Activated CD4-positive, alpha-beta T cell treated with anti-CD3 and anti-CD28 coated beads, Interleukin-2, amount 10 ng/mL, durations not matched to agents 24 days and 14 days (primary cell): ENCODE measurements at regions not wholly inside any gene's neighbourhood (a gene's known extent, or its start where the extent isn't known, plus 50 kb on each side); places are given as distances from the start of the nearest gene placed in this dataset.
"Not testable (repeated sequence)": the region's sequence is repeated elsewhere in the genome, so short reads cannot be mapped to it uniquely, and the experiment has no call there.

ENCODE experiments used
- DNase-seq: peaks from one replicate; pipeline ENCODE4 v3.0.0; 2022
- H3K27ac Mint-ChIP-seq: one replicate; pipeline ENCODE4 v1.8.0; 2022; ENCODE audit warnings: mild to moderate bottlenecking, mixed read lengths
- H3K27me3 Mint-ChIP-seq: one replicate; pipeline ENCODE4 v1.8.0; 2022; ENCODE audit warnings: mixed read lengths
- H3K36me3 Mint-ChIP-seq: one replicate; pipeline ENCODE4 v1.8.0; 2022; ENCODE audit warnings: low read depth, mild to moderate bottlenecking, mixed read lengths
- H3K4me1 Mint-ChIP-seq: one replicate; pipeline ENCODE4 v1.8.0; 2021; ENCODE audit warnings: mixed read lengths
- H3K4me3 Mint-ChIP-seq: one replicate; pipeline ENCODE4 v1.8.0; 2022; ENCODE audit warnings: mild to moderate bottlenecking, moderate library complexity, mixed read lengths
- H3K9me3 Mint-ChIP-seq: one replicate; pipeline ENCODE4 v1.8.0; 2021; ENCODE audit warnings: mixed read lengths
- intact Hi-C: fragments of 100-400 bp; cut with micrococcal nuclease; formaldehyde crosslinking; loops from one replicate; pipeline ENCODE4 v1.15.1; 2023

- Mint-ChIP-seq H3K36me3 (no peaks in the 10 kb centered on the region), H3K4me1 (no peaks in the 10 kb centered on the region), H3K27me3 (no peaks in the 10 kb centered on the region), H3K4me3 (no peak overlapping the region), H3K27ac (no peak overlapping the region), H3K9me3 (no peaks in the 10 kb centered on the region)
- no peak for DNase-seq
- intact Hi-C loops = no loop called here
Measured at GRCh38 chr9:1173211-1173610, 123.1 kb downstream of the DMRT2 start.

DNA sequence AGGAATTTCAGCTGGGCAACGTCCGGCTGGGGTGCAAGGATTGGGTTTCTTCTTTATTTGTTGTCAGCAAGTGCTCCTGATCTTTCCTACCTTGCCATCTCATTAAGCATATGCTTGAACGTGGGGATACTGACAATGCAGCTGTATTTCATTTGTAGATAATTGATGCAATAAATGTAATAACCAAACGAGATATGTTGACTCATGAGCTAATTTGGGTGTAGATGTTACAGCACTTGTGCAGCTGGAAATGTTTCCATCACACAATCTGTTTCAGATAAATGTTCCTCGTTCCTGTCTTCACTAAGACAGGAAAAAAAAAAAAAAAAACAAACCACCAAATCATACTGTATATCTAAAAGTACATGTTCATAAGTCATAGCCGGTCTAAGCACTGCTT, 123.8 kb downstream of the DMRT2 start:
- H3K4me1 Mint-ChIP-seq = no peaks in the 10 kb centered on the region
- no peak for DNase-seq
- H3K36me3 Mint-ChIP-seq = no peaks in the 10 kb centered on the region
- no peaks in the 10 kb centered on the region for H3K27me3 Mint-ChIP-seq
- intact Hi-C loops = no loop called here
- no peaks in the 10 kb centered on the region for H3K9me3 Mint-ChIP-seq
- H3K27ac Mint-ChIP-seq = no peak overlapping the region
- H3K4me3 Mint-ChIP-seq = no peak overlapping the region

- H3K27me3 Mint-ChIP-seq = no peaks in the 10 kb centered on the region
- intact Hi-C loops = no loop called here
- no peak overlapping the region for H3K4me3 Mint-ChIP-seq
- H3K27ac Mint-ChIP-seq = no peak overlapping the region
- DNase-seq = no peak
- H3K36me3 Mint-ChIP-seq = no peaks in the 10 kb centered on the region
- no peaks in the 10 kb centered on the region for H3K4me1 Mint-ChIP-seq
- H3K9me3 Mint-ChIP-seq = peaks cover 3% of the 10 kb centered on the region
Measured at GRCh38 chr9:1179366-1179765, 129.2 kb downstream of the DMRT2 start.

- intact Hi-C loops = no loop called here
Measured at GRCh38 chr9:1184146-1184545, 134.0 kb downstream of the DMRT2 start.

DNA sequence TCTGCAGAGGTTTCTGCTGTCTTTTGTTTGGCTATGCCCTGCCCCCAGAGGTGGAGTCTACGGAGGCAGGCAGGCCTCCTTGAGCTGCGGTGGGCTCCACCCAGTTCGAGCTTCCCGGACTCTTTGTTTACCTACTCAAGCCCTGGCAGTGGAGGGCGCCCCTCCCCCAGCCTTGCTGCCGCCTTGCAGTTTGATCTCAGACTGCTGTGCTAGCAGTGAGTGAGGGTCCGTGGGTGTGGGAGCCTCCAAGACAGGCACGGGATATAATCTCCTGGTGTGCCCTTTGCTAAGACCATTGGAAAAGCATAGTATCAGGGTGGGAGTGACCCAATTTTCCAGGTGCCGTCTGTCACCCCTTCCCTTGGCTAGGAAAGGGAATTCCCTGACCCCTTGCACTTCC, 137.0 kb downstream of the DMRT2 start:
- H3K4me1 Mint-ChIP-seq, H3K27ac Mint-ChIP-seq, H3K36me3 Mint-ChIP-seq, H3K27me3 Mint-ChIP-seq, H3K4me3 Mint-ChIP-seq, DNase-seq, H3K9me3 Mint-ChIP-seq, intact Hi-C loops: not testable (repeated sequence)

More at GRCh38 chr9:1184146-1184545, 134.0 kb downstream of the DMRT2 start:
- H3K27me3 Mint-ChIP-seq = no peaks in the 10 kb centered on the region
- H3K9me3 Mint-ChIP-seq = peaks cover 3% of the 10 kb centered on the region
- DNase-seq = no peak
- H3K4me1 Mint-ChIP-seq = no peaks in the 10 kb centered on the region
- H3K4me3 Mint-ChIP-seq = no peak overlapping the region
- H3K36me3 Mint-ChIP-seq = no peaks in the 10 kb centered on the region
- no peak overlapping the region for H3K27ac Mint-ChIP-seq

- H3K4me3 Mint-ChIP-seq, intact Hi-C loops: not testable (repeated sequence)
Measured at GRCh38 chr9:1195636-1196035, 145.5 kb downstream of the DMRT2 start.

GRCh38 chr9:1198085-1198484, 147.9 kb downstream of the DMRT2 start:
- Mint-ChIP-seq H3K4me3 (no peak overlapping the region), H3K9me3 (peaks cover 1% of the 10 kb centered on the region), H3K36me3 (no peaks in the 10 kb centered on the region), H3K27me3 (no peaks in the 10 kb centered on the region), H3K4me1 (no peaks in the 10 kb centered on the region), H3K27ac (no peak overlapping the region)
- no peak for DNase-seq
- intact Hi-C loops = no loop called here

More at GRCh38 chr9:1195636-1196035, 145.5 kb downstream of the DMRT2 start:
- not testable (repeated sequence) for H3K27me3 Mint-ChIP-seq, H3K4me1 Mint-ChIP-seq, H3K27ac Mint-ChIP-seq, H3K36me3 Mint-ChIP-seq, H3K9me3 Mint-ChIP-seq, DNase-seq

DNA sequence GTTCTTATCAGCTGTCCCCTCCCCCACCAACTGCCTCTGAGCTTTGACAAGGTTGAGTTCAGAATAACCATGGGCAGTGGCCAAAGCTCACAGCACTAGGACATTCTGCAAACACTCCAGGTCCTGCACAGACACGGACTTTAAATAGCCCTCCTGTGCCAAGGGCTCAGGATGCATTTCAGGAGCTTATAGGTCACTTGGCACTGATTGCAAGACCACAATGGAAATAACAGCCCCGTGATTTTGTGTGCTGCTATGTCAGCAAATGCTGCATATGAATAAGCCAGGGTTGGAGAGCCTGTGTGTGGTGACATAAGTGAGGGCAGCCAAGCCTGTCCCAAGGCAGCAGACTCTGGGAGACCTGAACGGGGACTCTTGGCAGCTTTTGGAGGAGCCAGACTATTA, 150.7 kb downstream of the DMRT2 start:
- H3K4me3 Mint-ChIP-seq = no peak overlapping the region
- intact Hi-C loops = no loop called here
- H3K9me3 Mint-ChIP-seq = no peaks in the 10 kb centered on the region
- no peaks in the 10 kb centered on the region for H3K4me1 Mint-ChIP-seq
- no peaks in the 10 kb centered on the region for H3K36me3 Mint-ChIP-seq
- no peaks in the 10 kb centered on the region for H3K27me3 Mint-ChIP-seq
- no peak overlapping the region for H3K27ac Mint-ChIP-seq
- no peak for DNase-seq

DNA sequence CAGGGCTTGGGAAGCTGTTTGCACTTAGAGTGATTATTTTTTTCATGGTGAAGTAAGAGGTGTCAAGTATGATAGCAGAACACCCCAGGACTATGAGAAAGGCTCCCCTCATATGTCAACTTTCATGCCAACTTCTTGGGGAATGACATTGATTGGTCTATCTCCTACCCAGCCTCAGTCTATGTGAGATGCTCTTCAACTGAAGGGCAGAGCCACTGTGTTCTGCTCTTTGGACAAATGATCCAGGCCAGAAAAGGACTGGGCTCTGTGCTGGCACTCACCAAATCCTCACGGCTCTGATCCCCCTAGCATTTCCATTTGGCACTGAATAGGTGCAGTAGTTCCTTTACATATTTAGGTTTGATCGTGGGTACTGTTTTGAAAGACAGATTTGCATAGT, 151.1 kb downstream of the DMRT2 start:
- H3K27ac Mint-ChIP-seq = no peak overlapping the region
- intact Hi-C loops = no loop called here
- no peak overlapping the region for H3K4me3 Mint-ChIP-seq
- no peak for DNase-seq
- no peaks in the 10 kb centered on the region for H3K36me3 Mint-ChIP-seq
- H3K9me3 Mint-ChIP-seq = no peaks in the 10 kb centered on the region
- no peaks in the 10 kb centered on the region for H3K27me3 Mint-ChIP-seq
- no peaks in the 10 kb centered on the region for H3K4me1 Mint-ChIP-seq

GRCh38 chr9:1201901-1202300, 151.7 kb downstream of the DMRT2 start:
- Mint-ChIP-seq H3K27ac (no peak overlapping the region), H3K4me3 (no peak overlapping the region), H3K9me3 (no peaks in the 10 kb centered on the region), H3K27me3 (no peaks in the 10 kb centered on the region), H3K36me3 (no peaks in the 10 kb centered on the region), H3K4me1 (no peaks in the 10 kb centered on the region)
- intact Hi-C loops = no loop called here
- no peak for DNase-seq

- no peaks in the 10 kb centered on the region for H3K4me1 Mint-ChIP-seq
- no peak overlapping the region for H3K4me3 Mint-ChIP-seq
- H3K36me3 Mint-ChIP-seq = no peaks in the 10 kb centered on the region
- no peaks in the 10 kb centered on the region for H3K9me3 Mint-ChIP-seq
- no peak for DNase-seq
- H3K27me3 Mint-ChIP-seq = no peaks in the 10 kb centered on the region
- no peak overlapping the region for H3K27ac Mint-ChIP-seq
- intact Hi-C loops = no loop called here
Measured at GRCh38 chr9:1202512-1203280, 152.5 kb downstream of the DMRT2 start.

DNA sequence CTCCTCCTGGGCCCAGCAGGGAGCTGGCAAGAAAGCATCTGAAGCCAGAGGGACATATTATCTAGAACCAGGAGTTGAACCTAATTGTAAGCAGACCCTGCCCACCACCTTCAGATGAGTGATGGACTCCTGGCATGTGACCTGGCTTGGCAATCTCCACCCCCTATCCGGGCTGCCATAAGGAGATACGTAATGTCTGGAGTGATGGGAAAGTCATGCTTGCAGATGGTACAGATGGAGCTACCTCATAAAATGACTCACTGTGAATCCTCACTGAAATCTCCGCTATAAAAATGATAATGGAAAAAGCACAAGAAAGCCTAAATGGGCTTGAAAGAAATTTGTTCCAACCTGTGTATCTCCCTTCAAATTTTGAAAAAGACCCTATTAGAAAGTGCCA, 157.5 kb downstream of the DMRT2 start:
- Mint-ChIP-seq H3K9me3 (no peaks in the 10 kb centered on the region), H3K4me3 (no peak overlapping the region), H3K27ac (no peak overlapping the region), H3K36me3 (no peaks in the 10 kb centered on the region), H3K27me3 (no peaks in the 10 kb centered on the region), H3K4me1 (no peaks in the 10 kb centered on the region)
- DNase-seq = no peak
- intact Hi-C loops = no loop called here

DNA sequence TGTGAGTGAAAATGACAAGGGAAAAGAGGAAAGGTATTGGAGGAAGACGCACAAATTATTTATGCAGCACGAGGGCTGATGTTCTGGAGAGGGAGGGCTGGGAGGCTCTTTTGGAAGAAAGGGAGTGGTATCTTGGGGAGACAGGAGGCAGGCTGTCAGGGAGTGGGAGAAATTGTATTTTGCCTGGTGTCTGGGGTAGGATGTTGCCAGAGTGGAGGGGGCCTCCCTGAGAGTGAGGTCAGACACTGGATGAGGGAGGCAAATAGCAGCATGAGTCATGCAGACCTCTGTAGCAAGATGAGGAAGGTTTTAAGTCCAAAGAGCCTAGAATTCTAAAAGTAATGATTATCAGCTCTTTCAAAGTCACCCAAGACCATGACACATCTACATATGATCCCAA, 158.0 kb downstream of the DMRT2 start:
- no peak for DNase-seq
- intact Hi-C loops = no loop called here
- H3K4me3 Mint-ChIP-seq = no peak overlapping the region
- no peak overlapping the region for H3K27ac Mint-ChIP-seq
- no peaks in the 10 kb centered on the region for H3K27me3 Mint-ChIP-seq
- no peaks in the 10 kb centered on the region for H3K4me1 Mint-ChIP-seq
- no peaks in the 10 kb centered on the region for H3K9me3 Mint-ChIP-seq
- no peaks in the 10 kb centered on the region for H3K36me3 Mint-ChIP-seq

DNA sequence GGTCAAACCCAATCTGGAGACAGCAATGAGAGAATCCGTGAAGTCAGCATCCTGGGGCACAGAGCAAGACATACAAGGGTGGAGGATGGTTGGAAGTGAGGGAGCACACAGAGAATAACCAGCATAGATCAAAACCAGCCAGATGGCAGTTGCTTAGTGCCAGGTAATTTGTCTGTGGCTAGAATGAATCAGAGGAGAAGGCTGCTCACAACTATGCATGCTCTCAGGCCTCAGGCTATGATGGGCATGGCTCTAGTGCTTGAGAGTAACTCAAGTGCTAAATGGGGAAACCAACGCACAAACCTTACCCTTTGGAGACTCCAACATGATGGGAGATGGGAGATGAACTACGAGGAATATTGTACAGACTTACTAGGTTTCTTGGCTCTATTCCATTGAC, 160.8 kb downstream of the DMRT2 start:
- Mint-ChIP-seq H3K4me3 (no peak overlapping the region), H3K4me1 (no peaks in the 10 kb centered on the region), H3K36me3 (no peaks in the 10 kb centered on the region), H3K27me3 (no peaks in the 10 kb centered on the region), H3K9me3 (no peaks in the 10 kb centered on the region), H3K27ac (no peak overlapping the region)
- intact Hi-C loops = no loop called here
- no peak for DNase-seq

DNA sequence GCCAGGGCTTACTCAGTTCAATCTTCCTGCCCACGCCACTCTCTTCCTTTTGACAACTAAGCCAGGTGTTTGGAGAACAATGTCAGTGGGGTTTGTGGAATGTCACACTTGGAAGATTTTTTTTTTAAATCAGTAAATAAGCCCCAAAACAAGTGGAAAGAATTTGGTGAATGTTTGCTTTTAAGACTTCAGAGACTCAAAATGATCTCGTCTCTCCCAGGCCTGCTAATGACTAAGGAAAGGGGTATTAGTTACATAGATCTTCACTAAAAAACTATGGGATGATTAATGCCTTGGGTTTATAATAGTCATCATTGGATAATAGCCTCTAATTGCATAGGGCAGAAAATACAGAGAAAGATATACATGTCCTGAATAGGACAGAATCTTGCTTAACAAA, 166.4 kb downstream of the DMRT2 start:
- no peak for DNase-seq
- Mint-ChIP-seq H3K27ac (no peak overlapping the region), H3K4me3 (no peak overlapping the region), H3K4me1 (no peaks in the 10 kb centered on the region), H3K27me3 (no peaks in the 10 kb centered on the region), H3K9me3 (no peaks in the 10 kb centered on the region), H3K36me3 (no peaks in the 10 kb centered on the region)
- intact Hi-C loops = no loop called here
